Ammon's horn (tissue), 1 donor: ENCODE measurements at regions not wholly inside any gene's neighbourhood (a gene's known extent, or its start where the extent isn't known, plus 50 kb on each side); places are given as distances from the start of the nearest gene placed in this dataset.

ENCODE experiments used
- DNase-seq: peaks from one replicate; pipeline ENCODE4 v3.0.0-alpha.2; 2016; ENCODE audit warnings: low spot score

GRCh38 chr11:70570693-70571395 lies 172.5 kb downstream of the CTTN start:
- no peak for DNase-seq

DNA sequence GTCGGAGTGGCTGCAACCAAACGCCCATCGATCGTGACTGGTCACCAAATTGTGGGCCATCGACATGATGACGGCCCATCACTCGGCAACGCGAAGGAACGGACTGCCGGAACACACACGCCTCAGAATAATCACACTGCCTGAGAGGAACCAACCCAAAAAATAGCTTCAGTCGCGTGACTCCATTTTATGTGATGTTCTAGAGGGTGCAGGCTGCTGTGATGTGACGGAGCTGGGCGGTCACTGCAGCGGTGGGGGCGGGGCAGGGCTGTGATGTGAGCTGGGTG lies 174.6 kb downstream of the CTTN start:
- DNase-seq: no peak

DNA sequence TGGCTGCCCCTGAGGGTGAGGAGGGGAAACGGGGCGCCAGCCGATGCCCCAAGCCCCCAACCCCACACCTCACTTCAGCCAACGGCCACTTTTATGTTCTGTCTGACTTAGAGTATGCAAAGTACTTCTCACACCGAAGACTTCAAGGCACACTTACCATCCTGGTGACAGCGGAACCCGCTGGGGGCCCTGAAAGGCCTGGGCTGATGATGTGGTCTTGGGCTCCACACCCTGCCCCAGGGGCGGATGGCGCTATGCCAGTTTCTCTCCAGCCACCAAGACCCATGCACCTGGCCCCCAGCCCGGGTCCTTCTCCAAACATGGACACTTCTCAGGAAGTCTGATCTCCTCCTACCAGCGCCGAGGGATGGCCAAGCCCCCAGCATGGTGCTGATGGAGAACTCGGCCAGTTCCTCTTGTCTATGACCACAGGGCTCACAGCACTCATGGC lies 175.4 kb downstream of the CTTN start:
- DNase-seq: no peak

DNA sequence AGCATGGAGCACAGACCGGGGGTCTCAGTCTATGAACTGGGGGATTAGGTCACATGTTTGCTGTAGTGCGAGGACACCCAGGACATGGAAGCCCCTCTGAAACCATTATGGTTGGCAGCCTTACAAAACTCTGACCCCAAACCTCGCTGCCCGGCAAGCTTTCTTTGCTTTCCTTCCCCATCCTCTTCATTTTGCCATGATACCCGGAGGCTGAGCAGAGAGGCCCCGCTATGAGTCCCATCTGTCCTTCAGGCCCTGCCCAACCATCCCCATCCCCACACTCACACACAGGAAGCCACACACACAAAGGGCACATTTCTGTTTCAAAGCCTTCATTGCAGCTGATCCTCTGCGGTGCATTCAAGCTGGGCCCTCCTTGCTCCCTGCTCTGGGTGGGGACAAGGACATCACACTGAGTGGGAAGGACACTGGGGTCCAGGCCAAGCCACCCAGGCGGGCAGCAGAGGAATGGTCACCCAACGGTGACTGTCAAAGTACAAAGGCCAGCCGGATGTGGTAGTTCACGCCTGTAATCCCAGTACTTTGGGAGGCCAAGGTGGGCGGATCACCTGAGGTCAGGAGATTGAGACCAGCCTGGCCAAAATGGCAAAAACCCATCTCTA lies 176.5 kb downstream of the CTTN start:
- DNase-seq: no peak

- no peak for DNase-seq
Measured at GRCh38 chr11:70575396-70576060, 177.2 kb downstream of the CTTN start.

GRCh38 chr11:70577258-70577603 lies 178.9 kb downstream of the CTTN start:
- DNase-seq: no peak

- peak; percentile 44 for DNase-seq
Measured at GRCh38 chr11:70577948-70578347, 179.6 kb downstream of the CTTN start.

DNA sequence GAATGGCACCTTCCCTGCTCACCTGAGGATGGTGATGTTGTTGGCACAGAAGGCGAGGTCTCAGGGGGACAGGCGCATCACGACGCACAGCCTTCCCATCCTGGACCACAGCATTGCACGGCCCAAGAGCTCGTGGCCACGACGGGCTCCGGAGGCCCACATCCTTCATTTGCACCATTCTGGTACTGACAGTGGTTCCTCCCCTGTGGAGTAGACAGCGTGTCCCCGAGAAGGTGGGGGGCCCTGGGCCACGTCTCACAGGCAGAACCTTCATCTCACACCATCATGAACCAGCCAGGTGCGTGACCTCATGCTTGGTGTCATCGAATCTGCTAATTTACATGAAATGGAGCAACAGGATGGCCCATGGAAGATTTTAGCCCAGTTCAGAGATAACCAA lies 180.0 kb downstream of the CTTN start:
- DNase-seq: no peak

- no peak for DNase-seq
Measured at GRCh38 chr11:70578831-70579230, 180.5 kb downstream of the CTTN start.

- DNase-seq: no peak
Measured at GRCh38 chr11:70579316-70579955, 181.1 kb downstream of the CTTN start.

- no peak for DNase-seq
Measured at GRCh38 chr11:70580036-70580805, 181.9 kb downstream of the CTTN start.

- DNase-seq: no peak
Measured at GRCh38 chr11:70581991-70582885, 183.9 kb downstream of the CTTN start.

GRCh38 chr11:70582886-70583641 lies 184.7 kb downstream of the CTTN start:
- DNase-seq: no peak

DNA sequence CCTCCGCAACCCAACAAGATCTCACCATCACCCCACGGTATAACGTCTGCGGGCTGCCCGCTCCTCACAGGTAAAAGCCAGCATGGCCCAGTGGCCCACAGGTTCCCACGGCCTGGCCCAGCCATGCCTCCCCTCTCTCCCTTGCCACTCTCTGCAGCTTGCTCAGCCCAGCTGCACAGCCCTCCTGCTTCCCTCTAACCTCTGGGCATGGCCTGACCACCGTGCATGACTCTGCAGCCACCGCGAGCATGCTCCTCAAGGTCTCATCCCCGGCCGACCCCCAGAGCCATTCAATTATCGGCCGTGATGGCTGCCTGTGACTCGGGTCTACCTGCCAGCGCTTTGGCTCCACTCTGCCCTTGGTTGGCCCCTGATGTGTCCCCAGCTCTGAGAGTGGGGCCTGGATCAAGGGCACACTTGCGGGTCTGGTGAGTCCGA lies 185.5 kb downstream of the CTTN start:
- DNase-seq: no peak

- DNase-seq: no peak
Measured at GRCh38 chr11:70584498-70585235, 186.3 kb downstream of the CTTN start.

DNA sequence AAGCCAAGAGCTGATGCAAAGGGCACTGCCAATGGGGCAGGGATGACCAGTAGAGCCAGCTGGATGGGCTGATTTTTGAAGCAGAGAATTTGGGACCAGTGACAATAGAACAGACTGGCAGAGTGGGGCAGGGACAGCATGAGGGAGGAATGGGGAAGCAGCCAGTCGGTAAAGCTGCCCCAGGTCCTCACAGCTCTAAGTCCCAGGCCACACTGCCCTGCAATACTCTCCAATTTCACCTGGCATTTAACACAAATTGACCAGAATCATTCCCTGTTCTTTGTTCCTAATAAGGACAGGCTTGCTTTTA lies 186.9 kb downstream of the CTTN start:
- DNase-seq: no peak

DNA sequence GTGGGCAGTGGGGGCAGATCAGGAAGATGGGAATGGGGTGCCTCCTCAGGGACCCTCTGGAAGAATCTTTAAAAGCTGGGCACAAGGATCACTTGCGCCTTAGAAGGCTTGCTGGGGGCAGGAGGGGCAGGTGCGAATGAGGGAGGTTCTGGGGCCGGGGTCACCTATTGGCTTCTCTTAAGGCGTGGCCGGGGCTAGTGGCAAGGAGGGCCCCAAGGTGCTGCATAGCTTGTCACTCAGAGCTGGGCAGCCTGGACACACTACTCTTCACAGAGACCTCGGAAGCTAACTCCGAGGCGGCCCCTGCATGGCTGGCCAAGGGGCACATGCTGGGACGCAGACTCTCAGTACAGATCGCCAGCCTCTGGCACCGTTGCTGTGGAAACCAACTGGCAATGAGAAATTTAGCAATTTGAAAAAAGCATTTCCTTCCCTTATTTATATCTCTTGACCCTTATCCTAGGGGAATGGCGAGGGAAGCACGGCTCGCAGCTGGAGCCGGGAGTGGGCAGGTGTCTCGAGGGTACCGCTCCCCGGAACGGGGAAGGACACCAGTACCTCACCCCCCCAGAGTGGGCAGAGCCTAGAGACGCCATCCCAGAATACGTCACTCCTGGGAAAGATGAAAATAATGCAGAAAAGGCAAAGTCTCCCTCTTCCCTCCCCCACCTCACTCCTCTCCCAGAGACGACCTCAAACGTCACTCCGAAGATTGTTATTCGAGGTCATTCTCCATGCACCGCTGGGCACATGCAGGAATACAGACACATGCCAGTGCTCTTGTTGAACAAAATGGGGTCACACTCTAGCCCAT lies 188.1 kb downstream of the CTTN start:
- no peak for DNase-seq

DNA sequence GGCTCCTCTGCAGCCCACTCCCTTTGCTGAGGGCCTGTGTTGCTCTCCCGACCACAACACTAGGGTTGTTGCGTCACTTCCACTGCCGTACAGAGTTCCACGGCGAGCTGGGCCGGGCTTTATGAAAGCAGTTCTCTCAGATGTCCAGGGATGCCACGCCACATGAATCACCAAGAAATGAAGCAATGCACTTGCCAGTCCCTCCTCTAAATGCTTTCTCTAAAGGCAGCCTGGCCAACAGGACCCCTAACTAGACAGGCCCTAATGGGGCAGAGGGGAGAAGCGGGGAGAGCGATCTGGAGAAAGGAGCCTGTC lies 188.7 kb downstream of the CTTN start:
- no peak for DNase-seq

- DNase-seq: no peak
Measured at GRCh38 chr11:70590356-70590991, 192.1 kb downstream of the CTTN start.
